ENCODE measurements at regions not wholly inside any gene's neighbourhood (a gene's known extent, or its start where the extent isn't known, plus 50 kb on each side); places are given as distances from the start of the nearest gene placed in this dataset.

- ATAC-seq, result no peak
- Histone ChIP-seq H3K27me3 (ENCODE audit: control insufficient read depth, insufficient read depth, low read length) (no peaks in the 10 kb centered on the region), H3K36me3 (ENCODE audit: control insufficient read depth, insufficient read depth, low read length) (no peaks in the 10 kb centered on the region), H3K4me3 (ENCODE audit: low read depth in 2 of 2, low read length in 2 of 2) (no peak overlapping the region), H3K9me3 (ENCODE audit: control insufficient read depth, insufficient read depth, low read depth, low read length) (no peaks in the 10 kb centered on the region), H3K27ac (ENCODE audit: low read length) (no peak overlapping the region), H3K4me1 (ENCODE audit: control insufficient read depth, insufficient read depth, low read length) (no peaks in the 10 kb centered on the region; the same call in 1 of the 2 replicates)
- no TSS peak for BruUV-seq (replicated peaks)
- ChIA-PET CTCF (no interaction called here), POLR2A (no interaction called here)
- TF ChIP-seq SIN3A (IDR thresholded peaks at IDR 0.05; ENCODE audit: borderline replicate concordance, insufficient read depth, low read depth, low read length) (no peak), POLR2AphosphoS5 (IDR thresholded peaks at IDR 0.05; ENCODE audit: low read depth, low read length) (no peak), TCF7L2 (IDR thresholded peaks at IDR 0.05; ENCODE audit: low read depth, low read length) (no peak), CTCF (IDR thresholded peaks at IDR 0.05) (no peak), REST (IDR thresholded peaks at IDR 0.05; ENCODE audit: insufficient read depth in 1 of 2, low read depth in 2 of 2, low read length in 1 of 2) (no peak)
- DNase-seq (ENCODE audit: low read depth, low spot score), result no peak
- intact Hi-C loops (cut with micrococcal nuclease; ENCODE audit: unreplicated experiment) (no loop called here), in situ Hi-C loops (cut with HindIII; ENCODE audit: low pct_unique_long_range_greater_than_20kb, low sequenced_read_pairs) (no loop called here)
Measured at GRCh38 chr1:94607398-94607797, 65.8 kb upstream of the F3 start.

GRCh38 chr1:94606471-94606870 lies 64.9 kb upstream of the F3 start:
- Histone ChIP-seq H3K4me1 (ENCODE audit: control insufficient read depth, insufficient read depth, low read length) (no peaks in the 10 kb centered on the region; the same call in 1 of the 2 replicates), H3K36me3 (ENCODE audit: control insufficient read depth, insufficient read depth, low read length) (no peaks in the 10 kb centered on the region), H3K27me3 (ENCODE audit: control insufficient read depth, insufficient read depth, low read length) (no peaks in the 10 kb centered on the region), H3K9me3 (ENCODE audit: control insufficient read depth, insufficient read depth, low read depth, low read length) (no peaks in the 10 kb centered on the region), H3K27ac (ENCODE audit: low read length) (no peak overlapping the region), H3K4me3 (ENCODE audit: low read depth in 2 of 2, low read length in 2 of 2) (no peak overlapping the region)
- in situ Hi-C loops (cut with HindIII; ENCODE audit: low pct_unique_long_range_greater_than_20kb, low sequenced_read_pairs), result no loop called here
- POLR2A ChIA-PET, result no interaction called here
- DNase-seq (ENCODE audit: low read depth, low spot score), result no peak
- CTCF ChIA-PET, result no interaction called here
- ATAC-seq, result no peak
- TF ChIP-seq CTCF (IDR thresholded peaks at IDR 0.05) (no peak), REST (IDR thresholded peaks at IDR 0.05; ENCODE audit: insufficient read depth in 1 of 2, low read depth in 2 of 2, low read length in 1 of 2) (no peak), POLR2AphosphoS5 (IDR thresholded peaks at IDR 0.05; ENCODE audit: low read depth, low read length) (no peak), TCF7L2 (IDR thresholded peaks at IDR 0.05; ENCODE audit: low read depth, low read length) (no peak), SIN3A (IDR thresholded peaks at IDR 0.05; ENCODE audit: borderline replicate concordance, insufficient read depth, low read depth, low read length) (no peak)
- BruUV-seq (replicated peaks), result no TSS peak
- intact Hi-C loops (cut with micrococcal nuclease; ENCODE audit: unreplicated experiment), result no loop called here
